Fibroblast of lung (primary cell): ENCODE measurements at regions not wholly inside any gene's neighbourhood (a gene's known extent, or its start where the extent isn't known, plus 50 kb on each side); places are given as distances from the start of the nearest gene placed in this dataset.
"Not testable (repeated sequence)": the region's sequence is repeated elsewhere in the genome, so short reads cannot be mapped to it uniquely, and the experiment has no call there.

ENCODE experiments used
- DNase-seq, 2 donors: peaks; one replicate each; pipeline versions ENCODE4 v3.0.0 to v3.0.0-alpha.2; 2010; ENCODE audit warnings: low read depth in 2 of 2
- H2AFZ ChIP-seq: 2 replicates; pipeline ENCODE4 v1.5.1; 2012; ENCODE audit warnings: low read length, control low read depth, inconsistent platforms
- H3K27ac ChIP-seq: 2 replicates; pipeline ENCODE4 v1.5.1; 2011; ENCODE audit warnings: low read length, control low read depth; ENCODE audit not compliant: insufficient read depth
- H3K27me3 ChIP-seq: 2 replicates; pipeline ENCODE4 v1.5.1; 2011; ENCODE audit warnings: mild to moderate bottlenecking, low read length; ENCODE audit not compliant: control insufficient read depth, insufficient read depth
- H3K36me3 ChIP-seq: 2 replicates; pipeline ENCODE4 v1.5.1; 2011; ENCODE audit warnings: low read length; ENCODE audit not compliant: control insufficient read depth, insufficient read depth
- H3K4me1 ChIP-seq: 2 replicates; pipeline ENCODE4 v1.5.1; 2011; ENCODE audit warnings: low read length; ENCODE audit not compliant: control insufficient read depth, insufficient read depth; ENCODE audit errors: extremely low read depth
- H3K4me2 ChIP-seq: 2 replicates; pipeline ENCODE4 v1.5.1; 2011; ENCODE audit warnings: low read length, control low read depth; ENCODE audit not compliant: insufficient read depth; ENCODE audit errors: extremely low read depth
- H3K4me3 ChIP-seq, 4 experiments: fragments of 200-600 bp in 1 of 4; sonication (generic) in 1 of 4; replicated peaks in 1 of 4; 2 replicates each; pipeline ENCODE4 v1.5.1; 2011 to 2016; ENCODE audit warnings: low read length in 4 of 4, low read depth in 3 of 4, mild to moderate bottlenecking in 3 of 4, control low read depth in 2 of 4, inconsistent platforms in 1 of 4, mixed read lengths in 1 of 4; ENCODE audit not compliant: insufficient read depth in 1 of 4; ENCODE audit errors: control extremely low read depth in 1 of 4
- H3K79me2 ChIP-seq: 2 replicates; pipeline ENCODE4 v1.5.1; 2012; ENCODE audit warnings: mild to moderate bottlenecking, low read length, inconsistent platforms; ENCODE audit not compliant: control insufficient read depth, insufficient read depth
- H3K9ac ChIP-seq: 2 replicates; pipeline ENCODE4 v1.5.1; 2011; ENCODE audit warnings: mild to moderate bottlenecking, low read length, control low read depth; ENCODE audit not compliant: insufficient read depth
- H3K9me3 ChIP-seq: 2 replicates; pipeline ENCODE4 v1.5.1; 2012; ENCODE audit warnings: low read depth, low read length; ENCODE audit not compliant: control insufficient read depth, insufficient read depth
- H4K20me1 ChIP-seq: 2 replicates; pipeline ENCODE4 v1.5.1; 2011; ENCODE audit warnings: low read length; ENCODE audit not compliant: control insufficient read depth, insufficient read depth; ENCODE audit errors: extremely low read depth
- CTCF ChIP-seq, 2 donors: IDR thresholded peaks in 1 of 2; conservative IDR thresholded peaks in 1 of 2; 1 replicate in 1 of 2; 2 replicates in 1 of 2; pipeline ENCODE4 v1.5.1; 2011 to 2012; ENCODE audit warnings: low read length in 2 of 2, control low read depth in 1 of 2, inconsistent platforms in 1 of 2, low read depth in 1 of 2, mild to moderate bottlenecking in 1 of 2
- EZH2 ChIP-seq: IDR thresholded peaks from 2 replicates; pipeline ENCODE4 v1.5.1; 2012; ENCODE audit warnings: low read length, control low read depth, mild to moderate bottlenecking; ENCODE audit errors: missing control alignments

- no peak overlapping the region for H3K4me2 ChIP-seq
- H3K79me2 ChIP-seq, result no peaks in the 10 kb centered on the region
- no peak overlapping the region for H3K9ac ChIP-seq
- H3K27ac ChIP-seq, result no peak overlapping the region
- H3K27me3 ChIP-seq, result no peaks in the 10 kb centered on the region
- H3K36me3 ChIP-seq, result no peaks in the 10 kb centered on the region
- no peaks in the 10 kb centered on the region for H4K20me1 ChIP-seq
- TF ChIP-seq EZH2, result no peak
- no peak for TF ChIP-seq CTCF (conservative IDR thresholded peaks at IDR 0.05 in 1 of 2, IDR thresholded peaks at IDR 0.05 in 1 of 2; ENCODE audit: low read depth in 1 of 2, low read length in 2 of 2)
- no peaks in the 10 kb centered on the region for H3K4me1 ChIP-seq
- no peak overlapping the region for H2AFZ ChIP-seq
- DNase-seq, result no peak
- no peak overlapping the region for H3K4me3 ChIP-seq
- no peaks in the 10 kb centered on the region for H3K9me3 ChIP-seq
Measured at GRCh38 chr6:66995669-66996068, 1288.6 kb upstream of the EYS start.

- H3K9me3 ChIP-seq, H3K4me1 ChIP-seq, H3K27me3 ChIP-seq, H2AFZ ChIP-seq, H4K20me1 ChIP-seq, H3K79me2 ChIP-seq, H3K9ac ChIP-seq, H3K4me3 ChIP-seq, H3K36me3 ChIP-seq, H3K27ac ChIP-seq, DNase-seq, H3K4me2 ChIP-seq: not testable (repeated sequence)
Measured at GRCh38 chr6:66993708-66994107, 1286.7 kb upstream of the EYS start.

GRCh38 chr6:66993272-66993671 is 1286.2 kb upstream of the EYS start:
- TF ChIP-seq EZH2, result no peak
- no peak for TF ChIP-seq CTCF (conservative IDR thresholded peaks at IDR 0.05 in 1 of 2, IDR thresholded peaks at IDR 0.05 in 1 of 2; ENCODE audit: low read depth in 1 of 2, low read length in 2 of 2)
- H3K36me3 ChIP-seq, result no peaks in the 10 kb centered on the region
- H4K20me1 ChIP-seq, result no peaks in the 10 kb centered on the region
- no peak overlapping the region for H2AFZ ChIP-seq
- no peaks in the 10 kb centered on the region for H3K9me3 ChIP-seq
- H3K4me3 ChIP-seq, result peak overlapping the region in 1 of 4 experiments; percentile 38
- no peak overlapping the region for H3K27ac ChIP-seq
- H3K79me2 ChIP-seq, result no peaks in the 10 kb centered on the region
- H3K27me3 ChIP-seq, result no peaks in the 10 kb centered on the region
- peak in 1 of 2 donors; percentile 37 for DNase-seq
- no peak overlapping the region for H3K4me2 ChIP-seq
- no peak overlapping the region for H3K9ac ChIP-seq
- no peaks in the 10 kb centered on the region for H3K4me1 ChIP-seq

- Histone ChIP-seq H3K4me2 (no peak overlapping the region), H3K9me3 (no peaks in the 10 kb centered on the region), H3K27ac (no peak overlapping the region), H3K36me3 (no peaks in the 10 kb centered on the region), H3K9ac (no peak overlapping the region), H4K20me1 (no peaks in the 10 kb centered on the region), H3K4me3 (peak overlapping the region in 1 of 4 experiments; percentile 38), H2AFZ (no peak overlapping the region), H3K4me1 (no peaks in the 10 kb centered on the region), H3K27me3 (no peaks in the 10 kb centered on the region), H3K79me2 (no peaks in the 10 kb centered on the region)
- TF ChIP-seq CTCF (conservative IDR thresholded peaks at IDR 0.05 in 1 of 2, IDR thresholded peaks at IDR 0.05 in 1 of 2; ENCODE audit: low read depth in 1 of 2, low read length in 2 of 2), result no peak
- TF ChIP-seq EZH2, result no peak
- DNase-seq, result no peak
Measured at GRCh38 chr6:66992660-66993059, 1285.6 kb upstream of the EYS start.
